HG03060 (cell line): ENCODE measurements at regions not wholly inside any gene's neighbourhood (a gene's known extent, or its start where the extent isn't known, plus 50 kb on each side); places are given as distances from the start of the nearest gene placed in this dataset.
"Not testable (repeated sequence)": the region's sequence is repeated elsewhere in the genome, so short reads cannot be mapped to it uniquely, and the experiment has no call there.

Experiments
- ATAC-seq: cut with Tn5 transposase; IDR thresholded peaks from one replicate; pipeline ENCODE4 v1.9.1; 2021; ENCODE audit warnings: low read depth, moderate number of reproducible peaks; ENCODE audit not compliant: unreplicated experiment

DNA sequence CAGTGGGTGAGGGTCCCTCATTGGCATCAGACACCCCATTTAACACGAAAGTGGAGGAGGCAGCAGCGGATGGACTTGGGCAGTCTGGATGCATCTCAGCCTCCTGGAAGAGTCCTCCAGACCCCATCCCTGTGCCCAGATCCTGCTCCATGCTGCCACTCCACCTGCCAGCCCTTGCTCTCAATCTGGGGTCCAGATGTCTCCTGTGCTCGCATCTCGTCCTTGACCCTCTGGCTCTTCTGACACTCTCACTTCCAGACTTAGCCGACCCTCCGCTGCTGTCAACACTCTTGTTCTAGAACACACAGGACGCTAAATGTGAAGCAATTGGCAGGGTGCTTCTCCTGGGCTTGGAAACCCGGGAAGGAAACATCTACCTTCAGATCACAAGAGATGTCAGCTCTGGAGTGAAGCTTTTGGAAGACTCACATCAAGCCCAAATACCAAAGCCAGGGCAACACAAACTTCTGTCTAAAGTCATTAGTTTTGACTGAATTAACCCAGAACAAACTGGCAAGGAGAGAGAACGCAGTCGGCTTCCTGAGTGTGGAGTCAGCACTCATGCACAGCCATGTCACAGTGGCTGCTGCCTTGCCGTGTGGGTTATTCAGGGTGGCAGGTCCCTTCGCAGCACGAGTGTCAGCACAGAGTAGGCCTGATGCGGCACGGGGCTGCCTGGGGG is 379.1 kb downstream of the TCERG1L start:
- no peak for ATAC-seq

DNA sequence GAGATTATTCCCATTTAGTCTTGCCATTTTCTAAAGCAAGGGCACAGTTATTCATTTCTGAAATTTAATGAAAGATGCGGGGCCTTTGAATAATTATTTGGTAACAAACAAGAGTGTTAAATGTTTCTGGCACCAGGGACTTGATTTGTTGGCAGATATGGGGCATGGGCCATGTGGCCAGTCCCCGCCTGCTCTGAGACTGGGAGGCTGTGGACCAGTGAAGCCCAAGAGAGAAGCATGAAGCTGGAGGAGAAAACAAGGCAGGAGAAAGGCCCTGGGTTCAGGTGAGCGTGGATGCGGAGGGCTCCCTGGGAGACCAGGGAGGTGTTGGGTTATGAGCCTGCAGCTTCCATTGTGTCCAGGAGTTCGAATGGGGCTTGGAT is 378.5 kb downstream of the TCERG1L start:
- ATAC-seq, result no peak

DNA sequence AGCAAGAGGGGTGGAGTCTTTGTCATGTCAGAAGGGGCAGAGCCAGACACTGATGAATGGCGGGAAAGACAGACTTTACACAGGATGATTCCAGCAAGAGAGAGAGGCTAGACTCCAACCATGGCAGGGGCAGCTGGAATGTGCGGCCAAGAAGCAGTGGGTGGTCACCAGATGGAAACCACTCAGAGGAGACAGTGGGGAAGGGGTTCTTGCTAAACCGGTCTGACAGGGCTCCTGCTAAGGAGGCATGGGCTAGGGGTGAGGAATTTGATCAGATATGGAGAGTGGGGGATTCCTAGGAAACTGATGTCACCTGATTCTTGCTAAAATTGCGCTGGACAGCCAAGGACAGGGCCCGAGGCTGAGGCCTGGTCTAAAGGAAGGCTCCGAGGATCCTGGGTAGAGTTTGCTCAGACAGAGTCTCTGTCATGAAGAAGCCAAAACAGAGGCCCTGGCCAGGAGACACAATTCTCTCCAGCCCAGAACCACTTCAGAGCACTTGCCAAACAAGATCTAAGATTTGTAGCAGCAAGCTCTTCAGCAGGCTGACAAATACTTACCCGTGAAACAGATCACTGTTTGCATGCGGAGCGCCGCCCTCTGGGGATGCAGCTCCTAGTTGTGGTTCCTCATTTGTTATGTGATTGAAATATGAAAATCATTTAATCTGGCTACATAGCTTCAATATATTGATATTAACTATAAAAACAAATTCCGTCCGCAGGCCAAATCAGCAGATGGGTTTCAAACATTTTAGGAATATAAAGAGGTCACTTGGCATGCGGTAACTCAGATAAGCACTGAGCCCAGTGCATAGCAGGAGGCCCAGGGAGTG is 377.0 kb downstream of the TCERG1L start:
- ATAC-seq, result no peak

DNA sequence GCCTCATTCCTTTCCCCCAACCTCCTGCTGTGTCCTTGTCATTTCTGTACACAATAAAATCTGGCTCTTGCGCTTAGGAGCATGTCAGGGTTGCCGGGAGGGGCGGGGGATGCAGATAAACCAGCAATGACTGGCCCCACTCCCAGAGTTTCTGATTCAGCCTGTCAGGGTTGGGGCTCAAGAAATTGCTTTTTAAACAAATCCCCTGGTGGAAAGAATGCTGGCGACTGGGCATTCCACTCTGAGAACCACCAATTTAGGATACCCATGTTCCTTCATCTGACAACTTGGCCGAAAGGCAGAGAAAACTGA is 376.4 kb downstream of the TCERG1L start:
- no peak for ATAC-seq

DNA sequence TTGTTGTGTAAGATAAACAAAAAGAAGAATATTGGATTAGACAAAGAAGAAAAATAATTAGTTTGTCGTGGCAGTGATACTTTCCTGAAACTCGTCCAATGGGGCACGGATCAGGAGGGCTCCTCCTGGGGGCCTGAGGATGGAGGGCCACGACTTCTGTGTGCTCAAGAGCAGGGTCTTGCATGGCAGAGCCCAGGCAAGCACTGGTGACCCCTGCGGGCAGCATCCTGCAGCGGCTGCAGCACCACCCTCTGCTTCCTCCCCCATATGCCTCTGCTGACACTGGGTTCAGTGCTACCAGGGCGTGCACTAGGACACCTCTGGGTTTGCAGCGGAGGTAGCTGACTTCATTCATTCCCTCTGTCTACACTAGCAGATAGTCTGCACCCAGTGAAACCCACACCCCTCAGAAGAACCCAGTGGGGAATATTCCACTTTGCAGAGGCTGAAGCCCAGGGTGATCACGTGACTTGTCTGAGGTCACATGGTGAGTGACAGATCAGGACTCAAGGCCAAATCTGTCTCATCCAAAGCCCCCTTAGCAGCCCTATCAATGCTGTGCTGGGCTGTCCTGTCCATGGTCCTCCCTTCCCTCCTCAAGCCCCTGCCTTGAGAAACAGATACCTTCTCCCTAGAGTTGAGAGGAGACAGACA is 375.5 kb downstream of the TCERG1L start:
- no peak for ATAC-seq

DNA sequence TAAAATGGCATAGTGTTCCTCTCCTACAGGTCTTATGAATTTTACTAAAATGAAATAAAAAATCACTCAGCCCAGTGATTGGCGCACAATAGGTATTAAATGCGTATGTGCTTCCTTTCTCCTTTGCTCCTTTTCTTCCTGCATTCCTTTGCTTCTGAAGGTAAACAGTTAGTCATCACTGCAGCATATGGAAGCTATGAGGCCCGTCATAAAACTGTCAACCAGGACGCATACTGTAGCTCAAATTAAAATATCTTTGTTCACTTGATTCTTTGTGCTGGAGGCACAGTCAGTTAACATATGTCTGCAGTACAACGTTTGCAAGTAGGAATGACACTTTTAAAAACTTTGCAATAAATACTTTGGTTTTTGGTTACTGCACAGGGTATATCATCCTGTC is 374.7 kb downstream of the TCERG1L start:
- no peak for ATAC-seq

DNA sequence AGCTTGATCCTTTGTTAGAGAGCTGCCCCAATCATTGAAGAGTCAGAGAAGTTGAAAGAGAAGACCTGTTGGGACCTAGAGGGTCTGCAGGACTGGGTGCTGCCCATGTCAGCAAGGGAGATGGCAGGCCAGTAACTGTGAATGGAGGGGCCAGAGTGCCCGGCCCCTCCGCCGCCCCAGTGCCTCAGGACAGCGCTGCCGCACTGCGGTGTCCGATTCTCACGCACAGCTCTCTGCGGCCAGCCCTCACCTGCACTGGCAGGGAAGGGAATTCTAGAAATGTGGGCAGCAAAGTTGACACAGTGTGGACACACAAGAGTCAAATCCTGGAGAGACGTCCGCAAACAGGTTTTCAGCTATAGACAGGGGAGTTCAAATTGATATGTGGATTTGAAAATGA is 373.5 kb downstream of the TCERG1L start:
- ATAC-seq, result no peak

DNA sequence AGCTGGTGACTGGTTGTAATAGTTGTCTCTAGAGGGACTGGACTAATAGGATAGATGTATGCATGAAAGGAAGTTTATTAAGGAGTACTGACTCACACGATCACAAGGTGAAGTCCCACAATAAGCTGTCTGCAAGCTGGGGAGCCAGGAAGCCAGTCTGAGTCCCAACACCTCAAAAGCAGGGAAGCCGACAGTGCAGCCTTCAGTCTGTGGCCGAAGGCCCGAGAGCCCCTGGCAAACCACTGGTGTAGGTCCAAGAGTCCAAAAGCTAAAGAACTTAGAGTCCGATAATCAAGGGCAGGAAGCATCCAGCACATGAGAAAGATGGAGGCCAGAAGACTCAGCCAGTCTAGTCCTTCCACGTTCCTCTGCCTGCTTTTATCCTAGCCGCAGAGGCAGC is 372.6 kb downstream of the TCERG1L start:
- ATAC-seq, result not testable (repeated sequence)

DNA sequence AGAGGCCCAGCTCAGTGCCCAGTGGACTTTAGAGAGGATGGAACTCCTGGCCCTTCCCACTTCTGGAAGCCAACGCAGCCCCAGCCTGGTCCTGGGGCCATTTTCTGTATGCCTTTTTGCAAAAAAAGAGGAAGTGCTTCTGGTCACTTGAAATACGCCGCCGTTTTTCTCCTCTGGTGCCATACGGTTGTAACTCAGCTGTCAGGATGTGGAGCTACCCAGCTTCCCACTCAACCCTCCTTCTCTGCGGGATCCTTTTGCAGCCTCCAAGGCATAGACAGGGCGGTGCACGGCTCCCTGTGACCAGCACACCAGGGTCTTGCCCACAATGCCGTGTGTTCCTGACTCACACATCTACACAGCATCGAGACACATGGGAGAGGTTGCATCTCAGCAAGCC is 369.6 kb downstream of the TCERG1L start:
- ATAC-seq, result no peak

DNA sequence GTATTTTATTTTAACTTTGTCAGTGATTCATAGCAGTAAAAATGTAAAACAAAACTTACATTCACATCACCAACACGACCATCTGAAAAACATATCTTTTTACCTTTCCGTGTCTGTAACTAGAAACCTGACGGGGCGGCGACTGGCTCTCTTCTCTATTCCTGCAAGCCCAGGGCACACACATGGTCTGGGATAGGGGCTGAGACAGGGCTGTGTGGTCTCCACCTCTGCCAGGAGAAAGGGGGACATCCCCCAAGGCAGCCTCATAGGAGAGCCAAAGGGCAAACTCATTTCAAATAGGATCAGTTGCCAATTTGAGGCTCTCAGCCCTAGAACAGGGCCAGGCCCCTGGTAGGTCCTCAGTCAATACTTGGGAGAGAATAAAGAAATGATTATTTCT is 359.4 kb downstream of the TCERG1L start:
- no peak for ATAC-seq

DNA sequence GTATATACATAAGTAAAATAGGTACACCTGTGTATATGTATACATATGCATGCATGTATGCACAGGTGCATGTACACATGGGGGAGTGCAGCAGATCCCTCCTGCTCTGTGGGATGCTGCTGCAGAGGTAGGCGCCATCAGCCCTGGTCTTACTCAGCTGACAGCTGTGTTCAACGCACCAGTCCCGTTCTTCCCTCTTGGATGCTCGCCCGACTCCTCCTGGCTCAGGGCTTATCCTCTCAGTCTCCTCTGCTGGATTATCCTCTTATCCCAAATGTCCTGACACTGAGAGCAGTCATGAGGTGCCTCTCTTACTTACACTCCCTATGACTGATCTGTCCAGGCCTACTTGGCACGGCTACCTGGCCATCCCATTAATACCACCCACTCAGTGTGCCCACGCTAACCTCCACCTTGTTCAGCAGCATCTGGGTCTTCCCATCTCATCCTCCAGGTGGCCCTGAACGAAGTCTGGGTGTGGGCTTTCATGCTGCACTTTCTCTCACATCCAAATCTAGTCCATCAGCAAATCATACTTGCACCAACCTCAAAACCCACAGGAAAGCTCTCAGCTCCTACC is 357.1 kb downstream of the TCERG1L start:
- no peak for ATAC-seq

DNA sequence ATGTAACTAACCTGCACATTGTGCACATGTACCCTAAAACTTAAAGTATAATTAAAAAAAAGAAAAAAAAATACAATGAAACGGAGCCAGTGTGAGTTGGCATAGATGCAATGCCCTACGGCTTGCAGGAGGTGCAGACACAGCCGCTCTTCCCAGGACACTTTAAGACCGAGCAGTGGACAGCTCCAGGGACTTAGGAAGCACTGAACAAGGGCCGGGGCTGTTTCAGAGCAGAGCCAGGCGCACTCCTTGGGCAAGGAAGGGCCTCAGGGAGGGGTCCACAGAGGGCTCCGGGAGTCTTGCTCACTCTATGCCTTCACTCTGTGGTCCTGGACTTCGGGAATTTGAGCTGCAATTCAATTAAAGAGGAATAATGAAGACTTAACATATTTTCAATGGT is 355.3 kb downstream of the TCERG1L start:
- no peak for ATAC-seq

DNA sequence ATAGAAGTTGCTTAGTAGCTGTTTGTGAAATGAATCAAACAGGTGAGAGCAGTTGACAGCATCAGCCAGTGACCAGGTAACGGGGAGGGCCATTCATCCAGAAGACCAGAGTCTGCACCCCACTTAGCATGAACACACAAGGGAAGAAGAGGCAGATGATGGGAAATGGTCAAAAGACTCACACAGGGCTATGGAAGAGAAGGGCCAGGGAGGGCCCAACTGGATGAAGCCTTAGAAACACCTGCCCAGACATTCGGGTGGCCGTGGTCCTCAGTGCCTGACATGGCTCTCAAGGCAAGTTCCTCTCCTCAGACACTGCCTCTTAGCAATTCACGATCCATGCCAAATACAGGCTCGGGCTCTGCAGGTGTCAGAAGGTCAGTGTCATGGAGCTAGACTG is 354.1 kb downstream of the TCERG1L start:
- no peak for ATAC-seq

DNA sequence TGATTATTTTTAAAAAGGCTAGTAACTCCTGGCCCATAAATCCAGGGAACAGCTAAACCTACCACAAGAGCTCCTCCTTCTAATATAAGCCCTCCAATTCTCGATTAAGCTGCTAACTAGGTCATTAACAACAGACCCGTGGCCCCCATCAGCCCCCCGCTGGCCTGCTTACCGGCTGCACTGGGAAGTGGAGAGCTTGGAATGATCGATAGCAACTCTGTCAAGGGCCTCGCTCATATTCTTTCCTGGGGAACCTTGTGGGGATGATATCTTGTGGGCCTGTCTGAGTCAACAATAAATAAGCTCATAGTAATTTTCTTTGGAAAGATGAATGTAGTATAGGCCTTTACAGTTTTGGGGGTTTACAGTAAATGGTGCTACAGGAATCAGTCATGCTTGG is 353.5 kb downstream of the TCERG1L start:
- no peak for ATAC-seq

DNA sequence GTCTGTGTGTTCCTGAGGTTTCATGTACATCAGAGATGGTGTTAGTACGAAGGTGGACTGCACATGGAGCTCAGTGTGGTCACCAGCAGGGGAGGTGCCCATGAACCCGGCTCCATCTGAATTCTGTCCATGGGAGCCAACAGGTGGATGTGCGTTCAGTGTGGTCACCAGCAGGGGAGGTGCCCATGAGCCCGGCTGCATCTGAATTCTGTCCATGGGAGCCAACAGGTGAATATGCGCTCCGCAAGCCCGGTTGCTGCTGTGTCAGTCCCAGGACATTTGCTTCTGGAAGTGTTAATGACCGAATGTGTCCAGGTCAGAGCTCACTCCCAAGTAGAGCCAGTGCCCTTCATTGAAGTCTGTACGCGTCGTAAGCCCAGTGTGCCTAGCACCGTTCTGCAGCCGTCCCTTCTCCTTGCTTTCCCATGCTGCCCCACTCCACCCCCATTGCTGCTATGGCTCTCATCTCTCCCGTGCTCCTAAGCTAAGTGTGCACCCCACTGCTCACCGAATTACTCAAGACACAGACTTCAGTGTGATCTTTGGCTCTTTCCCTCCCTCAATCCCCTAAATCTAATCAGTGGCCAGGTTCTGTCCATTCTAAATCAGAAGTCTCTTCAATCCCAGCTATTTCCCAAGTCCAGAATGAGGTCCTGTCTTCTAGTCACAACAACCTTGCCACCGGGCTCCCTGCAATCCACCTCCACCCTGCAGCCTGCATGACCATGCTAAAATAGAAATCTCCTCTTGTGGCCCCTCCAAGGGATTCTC is 352.4 kb downstream of the TCERG1L start:
- no peak for ATAC-seq

DNA sequence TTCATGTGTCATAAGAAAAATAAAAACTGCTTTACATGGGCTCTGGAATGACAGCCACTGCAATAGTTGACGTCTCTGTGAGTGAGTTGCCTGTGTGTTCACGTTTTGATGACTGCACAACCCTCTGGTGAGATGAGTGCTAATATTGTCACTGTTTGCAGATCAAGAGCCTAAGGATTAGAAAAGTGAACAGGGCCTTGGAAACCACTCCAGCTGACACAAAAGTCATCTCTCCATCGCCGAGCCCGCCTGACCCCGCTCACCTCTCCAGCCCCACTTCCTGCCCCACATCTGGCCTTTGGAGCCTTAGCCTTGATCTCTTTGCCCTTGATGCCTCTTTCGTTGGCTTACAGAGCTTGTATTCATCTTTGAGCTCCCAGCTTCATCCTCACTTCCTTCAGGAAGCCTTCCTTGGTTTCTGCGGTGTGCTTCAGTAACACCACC is 351.7 kb downstream of the TCERG1L start:
- no peak for ATAC-seq

DNA sequence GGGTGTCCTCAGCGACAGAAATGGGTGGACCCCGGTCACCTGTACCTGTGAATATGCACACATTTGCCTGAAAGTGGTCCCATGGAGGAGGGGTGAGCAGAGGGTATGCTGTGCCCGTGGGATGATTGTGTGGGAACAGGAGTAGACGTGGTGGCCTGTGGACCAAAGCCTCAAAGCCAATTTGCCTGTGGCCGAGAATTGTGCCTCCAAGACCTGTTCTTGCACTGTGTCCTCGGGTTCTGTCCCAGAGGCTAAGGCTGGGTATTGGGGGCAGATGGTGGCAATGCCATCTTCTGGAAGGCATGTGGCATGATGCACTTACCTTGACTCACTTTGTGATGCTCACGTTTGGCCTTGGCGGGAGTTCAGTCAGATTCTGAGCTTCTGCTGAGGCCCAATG is 351.0 kb downstream of the TCERG1L start:
- no peak for ATAC-seq

DNA sequence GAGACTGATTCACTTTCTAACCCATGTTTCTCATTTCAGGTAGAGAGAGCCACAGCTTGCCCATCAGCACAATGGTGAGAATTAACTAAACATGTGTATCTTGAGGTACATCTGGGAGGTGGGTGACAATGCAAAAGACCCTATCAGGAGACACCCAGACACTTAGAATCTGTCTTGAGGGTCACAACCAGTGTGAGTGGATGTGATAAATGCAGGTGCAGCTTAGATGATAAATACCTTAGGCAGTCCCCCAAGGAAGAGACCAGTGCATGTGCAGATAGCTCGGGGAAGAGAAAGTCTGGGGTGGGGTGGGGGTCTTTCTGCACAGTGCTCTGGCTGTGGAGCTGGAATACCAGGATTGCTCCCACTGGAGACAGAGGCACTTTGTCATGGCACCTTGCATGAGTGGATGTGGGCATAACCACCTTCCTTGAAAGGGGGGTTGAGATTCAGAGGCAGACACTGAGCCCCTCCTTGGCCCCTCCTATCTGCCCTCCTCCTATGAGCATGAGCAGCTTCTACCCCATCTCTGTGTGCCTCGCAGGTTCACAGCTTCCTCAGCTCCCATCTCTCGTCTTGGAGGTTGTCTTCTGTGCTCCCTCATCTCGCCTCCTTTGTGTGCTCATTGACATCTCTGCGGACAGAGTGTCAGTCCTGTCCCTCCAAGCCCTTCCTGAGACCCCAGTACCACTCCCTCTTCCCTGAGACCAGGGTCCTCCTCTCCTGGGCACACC is 349.8 kb downstream of the TCERG1L start:
- ATAC-seq, result no peak

DNA sequence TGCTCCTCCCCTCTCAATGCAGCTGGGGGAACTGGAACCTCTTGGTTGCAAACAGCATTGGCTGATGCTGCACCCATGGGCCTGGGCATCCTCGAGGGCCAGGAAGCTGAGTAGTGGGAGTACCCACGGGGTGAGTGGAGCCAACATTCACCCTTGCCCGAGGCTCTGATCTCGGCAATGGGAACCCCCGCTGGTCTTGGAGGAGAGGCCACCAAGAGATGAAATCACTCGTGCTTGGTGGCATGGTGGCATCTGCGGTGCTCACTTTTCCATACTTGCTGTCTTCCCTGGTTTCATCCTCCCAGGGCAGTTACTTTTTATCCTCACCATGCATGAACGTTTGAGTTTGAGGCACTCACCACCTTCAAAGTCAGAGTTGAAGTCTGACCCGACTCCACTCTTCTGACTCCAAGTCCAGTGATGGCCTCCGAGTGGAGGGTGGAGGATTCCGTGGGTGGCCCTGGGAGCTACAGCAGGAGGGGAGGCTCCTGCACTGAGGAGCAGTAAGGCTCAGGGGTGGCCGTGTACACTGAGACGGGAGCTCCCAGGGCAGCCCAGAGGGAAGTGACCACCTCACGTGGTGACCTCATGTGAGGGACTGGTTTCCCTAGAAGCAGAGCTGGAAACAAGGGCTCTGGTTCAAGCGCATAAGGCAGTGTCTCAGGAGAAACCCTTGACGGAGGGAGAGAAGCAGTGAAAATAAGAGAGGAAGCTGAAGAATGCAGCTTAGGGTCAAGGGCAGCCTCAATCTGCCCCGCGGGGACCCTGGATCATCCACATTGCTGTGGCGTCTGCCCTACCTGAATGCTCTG is 349.1 kb downstream of the TCERG1L start:
- no peak for ATAC-seq
